Fibroblast of lung (primary cell): ENCODE measurements at regions not wholly inside any gene's neighbourhood (a gene's known extent, or its start where the extent isn't known, plus 50 kb on each side); places are given as distances from the start of the nearest gene placed in this dataset.

Experiments used
- DNase-seq, 2 donors: peaks; one replicate each; pipeline versions ENCODE4 v3.0.0 to v3.0.0-alpha.2; 2010; ENCODE audit warnings: low read depth in 2 of 2
- H2AFZ ChIP-seq: 2 replicates; pipeline ENCODE4 v1.5.1; 2012; ENCODE audit warnings: low read length, control low read depth, inconsistent platforms
- H3K27ac ChIP-seq: 2 replicates; pipeline ENCODE4 v1.5.1; 2011; ENCODE audit warnings: low read length, control low read depth; ENCODE audit not compliant: insufficient read depth
- H3K27me3 ChIP-seq: 2 replicates; pipeline ENCODE4 v1.5.1; 2011; ENCODE audit warnings: mild to moderate bottlenecking, low read length; ENCODE audit not compliant: control insufficient read depth, insufficient read depth
- H3K36me3 ChIP-seq: 2 replicates; pipeline ENCODE4 v1.5.1; 2011; ENCODE audit warnings: low read length; ENCODE audit not compliant: control insufficient read depth, insufficient read depth
- H3K4me1 ChIP-seq: 2 replicates; pipeline ENCODE4 v1.5.1; 2011; ENCODE audit warnings: low read length; ENCODE audit not compliant: control insufficient read depth, insufficient read depth; ENCODE audit errors: extremely low read depth
- H3K4me2 ChIP-seq: 2 replicates; pipeline ENCODE4 v1.5.1; 2011; ENCODE audit warnings: low read length, control low read depth; ENCODE audit not compliant: insufficient read depth; ENCODE audit errors: extremely low read depth
- H3K4me3 ChIP-seq, 4 experiments: fragments of 200-600 bp in 1 of 4; sonication (generic) in 1 of 4; replicated peaks in 1 of 4; 2 replicates each; pipeline ENCODE4 v1.5.1; 2011 to 2016; ENCODE audit warnings: low read length in 4 of 4, low read depth in 3 of 4, mild to moderate bottlenecking in 3 of 4, control low read depth in 2 of 4, inconsistent platforms in 1 of 4, mixed read lengths in 1 of 4; ENCODE audit not compliant: insufficient read depth in 1 of 4; ENCODE audit errors: control extremely low read depth in 1 of 4
- H3K79me2 ChIP-seq: 2 replicates; pipeline ENCODE4 v1.5.1; 2012; ENCODE audit warnings: mild to moderate bottlenecking, low read length, inconsistent platforms; ENCODE audit not compliant: control insufficient read depth, insufficient read depth
- H3K9ac ChIP-seq: 2 replicates; pipeline ENCODE4 v1.5.1; 2011; ENCODE audit warnings: mild to moderate bottlenecking, low read length, control low read depth; ENCODE audit not compliant: insufficient read depth
- H3K9me3 ChIP-seq: 2 replicates; pipeline ENCODE4 v1.5.1; 2012; ENCODE audit warnings: low read depth, low read length; ENCODE audit not compliant: control insufficient read depth, insufficient read depth
- H4K20me1 ChIP-seq: 2 replicates; pipeline ENCODE4 v1.5.1; 2011; ENCODE audit warnings: low read length; ENCODE audit not compliant: control insufficient read depth, insufficient read depth; ENCODE audit errors: extremely low read depth
- EZH2 ChIP-seq: IDR thresholded peaks from 2 replicates; pipeline ENCODE4 v1.5.1; 2012; ENCODE audit warnings: low read length, control low read depth, mild to moderate bottlenecking; ENCODE audit errors: missing control alignments
- TF ChIP-seq, protein P1 (sequence below), 2 donors: IDR thresholded peaks in 1 of 2; conservative IDR thresholded peaks in 1 of 2; 1 replicate in 1 of 2; 2 replicates in 1 of 2; pipeline ENCODE4 v1.5.1; 2011 to 2012; ENCODE audit warnings: low read length in 2 of 2, control low read depth in 1 of 2, inconsistent platforms in 1 of 2, low read depth in 1 of 2, mild to moderate bottlenecking in 1 of 2

GRCh38 chr1:229838204-229838603 is 212.2 kb downstream of the URB2 start:
- no peak overlapping the region for H3K27ac ChIP-seq
- H3K4me2 ChIP-seq: no peak overlapping the region
- H3K36me3 ChIP-seq: no peaks in the 10 kb centered on the region
- no peak overlapping the region for H3K4me3 ChIP-seq
- no peaks in the 10 kb centered on the region for H3K79me2 ChIP-seq
- no peaks in the 10 kb centered on the region for H3K27me3 ChIP-seq
- TF ChIP-seq, protein P1, sequence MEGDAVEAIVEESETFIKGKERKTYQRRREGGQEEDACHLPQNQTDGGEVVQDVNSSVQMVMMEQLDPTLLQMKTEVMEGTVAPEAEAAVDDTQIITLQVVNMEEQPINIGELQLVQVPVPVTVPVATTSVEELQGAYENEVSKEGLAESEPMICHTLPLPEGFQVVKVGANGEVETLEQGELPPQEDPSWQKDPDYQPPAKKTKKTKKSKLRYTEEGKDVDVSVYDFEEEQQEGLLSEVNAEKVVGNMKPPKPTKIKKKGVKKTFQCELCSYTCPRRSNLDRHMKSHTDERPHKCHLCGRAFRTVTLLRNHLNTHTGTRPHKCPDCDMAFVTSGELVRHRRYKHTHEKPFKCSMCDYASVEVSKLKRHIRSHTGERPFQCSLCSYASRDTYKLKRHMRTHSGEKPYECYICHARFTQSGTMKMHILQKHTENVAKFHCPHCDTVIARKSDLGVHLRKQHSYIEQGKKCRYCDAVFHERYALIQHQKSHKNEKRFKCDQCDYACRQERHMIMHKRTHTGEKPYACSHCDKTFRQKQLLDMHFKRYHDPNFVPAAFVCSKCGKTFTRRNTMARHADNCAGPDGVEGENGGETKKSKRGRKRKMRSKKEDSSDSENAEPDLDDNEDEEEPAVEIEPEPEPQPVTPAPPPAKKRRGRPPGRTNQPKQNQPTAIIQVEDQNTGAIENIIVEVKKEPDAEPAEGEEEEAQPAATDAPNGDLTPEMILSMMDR (conservative IDR thresholded peaks at IDR 0.05 in 1 of 2, IDR thresholded peaks at IDR 0.05 in 1 of 2; ENCODE audit: low read depth in 1 of 2, low read length in 2 of 2): no peak
- TF ChIP-seq EZH2: no peak
- no peaks in the 10 kb centered on the region for H3K4me1 ChIP-seq
- H4K20me1 ChIP-seq: no peaks in the 10 kb centered on the region
- DNase-seq: no peak
- H3K9ac ChIP-seq: no peak overlapping the region
- no peak overlapping the region for H2AFZ ChIP-seq
- no peaks in the 10 kb centered on the region for H3K9me3 ChIP-seq

DNA sequence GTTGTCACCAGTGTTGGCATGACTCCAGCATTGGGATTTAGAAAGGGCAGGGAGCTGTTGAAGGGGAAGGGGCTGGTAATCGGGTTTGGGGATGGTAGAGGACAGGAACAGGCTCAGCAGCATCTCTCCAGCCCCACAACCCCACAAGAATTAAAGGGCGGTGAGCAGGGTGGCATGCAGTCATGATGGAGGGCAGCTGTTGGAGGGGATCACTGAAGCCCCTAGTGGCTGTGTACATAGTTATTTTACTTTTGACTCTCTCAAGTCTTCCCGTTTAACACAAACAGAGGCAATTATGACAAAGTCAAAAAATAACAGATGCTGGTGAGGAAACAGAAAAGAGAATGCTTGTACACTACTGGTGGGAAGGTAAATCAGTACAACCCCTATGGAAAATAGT is 213.8 kb downstream of the URB2 start:
- Histone ChIP-seq H3K4me1 (no peaks in the 10 kb centered on the region), H3K36me3 (no peaks in the 10 kb centered on the region), H3K4me3 (no peak overlapping the region), H3K4me2 (no peak overlapping the region), H3K79me2 (no peaks in the 10 kb centered on the region), H3K9me3 (no peaks in the 10 kb centered on the region), H2AFZ (no peak overlapping the region), H3K27me3 (no peaks in the 10 kb centered on the region), H3K9ac (no peak overlapping the region), H4K20me1 (no peaks in the 10 kb centered on the region), H3K27ac (no peak overlapping the region)
- DNase-seq: no peak
- TF ChIP-seq EZH2: no peak
- TF ChIP-seq, protein P1 (conservative IDR thresholded peaks at IDR 0.05 in 1 of 2, IDR thresholded peaks at IDR 0.05 in 1 of 2; ENCODE audit: low read depth in 1 of 2, low read length in 2 of 2): no peak

- no peaks in the 10 kb centered on the region for H4K20me1 ChIP-seq
- H3K27me3 ChIP-seq: no peaks in the 10 kb centered on the region
- TF ChIP-seq, protein P1 (conservative IDR thresholded peaks at IDR 0.05 in 1 of 2, IDR thresholded peaks at IDR 0.05 in 1 of 2; ENCODE audit: low read depth in 1 of 2, low read length in 2 of 2): no peak
- TF ChIP-seq EZH2: no peak
- H3K4me3 ChIP-seq: no peak overlapping the region
- no peaks in the 10 kb centered on the region for H3K9me3 ChIP-seq
- no peak for DNase-seq
- no peak overlapping the region for H3K9ac ChIP-seq
- no peaks in the 10 kb centered on the region for H3K79me2 ChIP-seq
- no peak overlapping the region for H2AFZ ChIP-seq
- no peaks in the 10 kb centered on the region for H3K4me1 ChIP-seq
- H3K27ac ChIP-seq: no peak overlapping the region
- H3K36me3 ChIP-seq: no peaks in the 10 kb centered on the region
- H3K4me2 ChIP-seq: no peak overlapping the region
These were observed 215.2 kb downstream of the URB2 start for GRCh38 chr1:229841230-229841629.
